Endothelial cell of umbilical vein (primary cell): ENCODE measurements at regions not wholly inside any gene's neighbourhood (a gene's known extent, or its start where the extent isn't known, plus 50 kb on each side); places are given as distances from the start of the nearest gene placed in this dataset.

Source experiments
- BruUV-seq: library from RNA; stranded (reverse); fragments of 400-500 nt; replicated peaks from 2 replicates; lab custom pipeline; 2021; lab: Mats Ljungman, UMichigan
- CTCF ChIA-PET: fragments of 300-600, 350-600 bp; sonication (Branson Sonifier 250); formaldehyde crosslinking; loops from one replicate; lab custom pipeline; 2021; ENCODE audit warnings: antibody characterized with exemption, inconsistent platforms; lab: Charles Lee
- POLR2A ChIA-PET: fragments of 300-600, 350-600 bp; sonication (Branson Sonifier 250); formaldehyde crosslinking; loops from one replicate; lab custom pipeline; 2021; ENCODE audit warnings: antibody characterized with exemption, inconsistent platforms; lab: Charles Lee
- DNase-seq: peaks from one replicate; pipeline ENCODE4 v3.0.0-alpha.2; 2011; ENCODE audit warnings: low read depth, low spot score
- FAIRE-seq: peaks from 2 replicates; lab custom pipeline; 2011; peaks lifted over from hg19 to GRCh38; lab: Jason Lieb, UNC
- H2AFZ ChIP-seq: 2 replicates; pipeline ENCODE4 v1.6.0; 2012; ENCODE audit warnings: low read depth, low read length, control low read depth, inconsistent platforms
- H3K27ac ChIP-seq: 2 replicates; pipeline ENCODE4 v1.5.1; 2011; ENCODE audit warnings: low read depth, mild to moderate bottlenecking, control low read depth, low read length, moderate library complexity; ENCODE audit not compliant: insufficient read depth
- H3K27me3 ChIP-seq, 2 experiments: 2 replicates each; pipeline versions ENCODE4 v1.6.0 to v1.6.1; 2011; ENCODE audit warnings: low read length in 2 of 2, mixed read lengths in 1 of 2; ENCODE audit not compliant: control insufficient read depth in 2 of 2, insufficient read depth in 2 of 2
- H3K36me3 ChIP-seq, 2 experiments: 2 replicates in 1 of 2; 3 replicates in 1 of 2; pipeline ENCODE4 v1.5.1; 2011; ENCODE audit warnings: low read length in 2 of 2, mild to moderate bottlenecking in 1 of 2, moderate library complexity in 1 of 2; ENCODE audit not compliant: control insufficient read depth in 2 of 2, insufficient read depth in 2 of 2; ENCODE audit errors: extremely low read depth in 1 of 2
- H3K4me1 ChIP-seq: 3 replicates; pipeline ENCODE4 v1.5.1; 2011; ENCODE audit warnings: mild to moderate bottlenecking, low read length; ENCODE audit not compliant: control insufficient read depth, insufficient read depth; ENCODE audit errors: extremely low read depth
- H3K4me2 ChIP-seq: 2 replicates; pipeline ENCODE4 v1.6.1; 2011; ENCODE audit warnings: low read length, control low read depth, mixed read lengths; ENCODE audit not compliant: insufficient read depth
- H3K4me3 ChIP-seq, 3 experiments: fragments of 200-600 bp in 1 of 3; sonication (generic), shearing (Covaris generic) in 1 of 3; replicated peaks in 1 of 3; 2 replicates each; pipeline ENCODE4 v1.5.1; 2011 to 2016; ENCODE audit warnings: control low read depth in 3 of 3, low read length in 3 of 3, mild to moderate bottlenecking in 2 of 3, inconsistent platforms in 1 of 3, low read depth in 1 of 3, moderate library complexity in 1 of 3; ENCODE audit not compliant: insufficient read depth in 1 of 3
- H3K79me2 ChIP-seq: 2 replicates; pipeline ENCODE4 v1.6.0; 2012; ENCODE audit warnings: low read length, inconsistent platforms; ENCODE audit not compliant: control insufficient read depth, insufficient read depth
- H3K9ac ChIP-seq: replicated peaks from 2 replicates; pipeline ENCODE3; 2011; ENCODE audit warnings: low read length, control low read depth; ENCODE audit not compliant: insufficient read depth; ENCODE audit errors: extremely low read depth
- H3K9me1 ChIP-seq: replicated peaks from 3 replicates; pipeline ENCODE4 v1.6.0; 2011; ENCODE audit warnings: mild to moderate bottlenecking, low read length; ENCODE audit not compliant: control insufficient read depth, insufficient read depth; ENCODE audit errors: extremely low read depth
- H3K9me3 ChIP-seq: replicated peaks from 2 replicates; pipeline ENCODE4 v1.5.1; 2012; ENCODE audit warnings: low read length, inconsistent platforms; ENCODE audit not compliant: control insufficient read depth, insufficient read depth
- H4K20me1 ChIP-seq: replicated peaks from 2 replicates; pipeline ENCODE3; 2011; ENCODE audit warnings: mild to moderate bottlenecking, low read length; ENCODE audit not compliant: control insufficient read depth, insufficient read depth; ENCODE audit errors: extremely low read depth
- CTCF ChIP-seq, 2 donors: IDR thresholded peaks; 1 replicate in 1 of 2; 2 replicates in 1 of 2; pipeline ENCODE4 v1.5.1; 2011; ENCODE audit warnings: low read length in 2 of 2, mild to moderate bottlenecking in 2 of 2, moderate library complexity in 2 of 2, control low read depth in 1 of 2, inconsistent platforms in 1 of 2, low read depth in 1 of 2; ENCODE audit not compliant: insufficient read depth in 1 of 2; ENCODE audit errors: extremely low read depth in 1 of 2
- EZH2 ChIP-seq: IDR thresholded peaks from 2 replicates; pipeline ENCODE4 v1.6.1; 2012; ENCODE audit warnings: borderline replicate concordance, low read depth, mild to moderate bottlenecking, moderate library complexity, low read length, inconsistent platforms; ENCODE audit not compliant: severe bottlenecking
- FOS ChIP-seq: IDR thresholded peaks from 2 replicates; pipeline ENCODE4 v1.6.1; 2011; ENCODE audit warnings: mild to moderate bottlenecking, low read length, moderate library complexity, borderline replicate concordance; ENCODE audit not compliant: insufficient read depth
- GATA2 ChIP-seq: IDR thresholded peaks from 2 replicates; pipeline ENCODE4 v1.7.0; 2011; ENCODE audit warnings: low read depth, mild to moderate bottlenecking, moderate library complexity, mixed read lengths, low read length; ENCODE audit not compliant: insufficient read length, insufficient read depth
- JUN ChIP-seq: IDR thresholded peaks from 2 replicates; pipeline ENCODE4 v1.6.1; 2011; ENCODE audit warnings: borderline replicate concordance, low read depth; ENCODE audit not compliant: insufficient read length, insufficient read depth
- MYC ChIP-seq: IDR thresholded peaks from one replicate; pipeline ENCODE4 v1.6.1; 2011; ENCODE audit warnings: mild to moderate bottlenecking, low read depth, low read length
- POLR2A ChIP-seq: IDR thresholded peaks from 2 replicates; pipeline ENCODE4 v1.6.1; 2012; ENCODE audit warnings: low read depth, mild to moderate bottlenecking, control low read depth, low read length
- POLR2AphosphoS5 ChIP-seq: IDR thresholded peaks from 2 replicates; pipeline ENCODE4 v1.6.1; 2012; ENCODE audit warnings: low read depth, mild to moderate bottlenecking, control low read depth, low read length, moderate library complexity; ENCODE audit not compliant: insufficient read depth
- dilution Hi-C: fragments of 300-500 bp; cut with MboI; formaldehyde crosslinking; loops from one replicate; pipeline ENCODE4 v1.15.0; 2019; ENCODE audit warnings: low sequenced_read_pairs; ENCODE audit not compliant: extremely low pct_ligation_motif_present
- intact Hi-C: fragments of 100-400 bp; cut with micrococcal nuclease; formaldehyde crosslinking; loops from one replicate; pipeline ENCODE4 v1.10.0; 2022
- TF ChIP-seq, protein P1 (sequence below): IDR thresholded peaks from 2 replicates; pipeline ENCODE4 v1.6.1; 2011; ENCODE audit not compliant: insufficient read depth, insufficient read length

DNA sequence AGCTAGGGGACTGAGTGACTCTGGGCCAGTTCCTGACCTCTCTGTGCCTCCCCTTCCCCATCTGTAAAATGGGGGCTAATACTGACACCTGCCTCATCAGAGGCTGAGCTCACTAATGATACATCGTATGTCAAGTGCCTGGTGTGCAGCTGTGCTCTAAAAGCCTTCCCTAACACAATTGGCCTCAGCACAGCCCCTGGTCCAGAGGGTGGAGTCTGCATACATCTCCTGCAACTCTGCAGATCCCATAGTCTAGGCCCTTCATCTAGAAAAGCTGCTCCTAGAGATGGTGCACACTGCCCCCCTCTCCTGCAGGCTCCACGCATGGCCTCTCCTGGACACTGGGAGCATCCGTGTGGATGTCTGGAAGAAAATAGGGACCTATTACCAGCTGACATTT is 255.0 kb downstream of the RPS24 start:
- H2AFZ ChIP-seq: no peak overlapping the region
- CTCF ChIA-PET: interaction anchor here (1.4 to 1.9 kb wide), 2 partner anchors 11 to 14 kb away, joined by 3 to 5 read pairs; no protein-coding TSS in a partner anchor
- BruUV-seq: no TSS peak
- dilution Hi-C loops: no loop called here
- POLR2A ChIA-PET: no interaction called here
- no peaks in the 10 kb centered on the region for H3K27me3 ChIP-seq
- no peaks in the 10 kb centered on the region for H4K20me1 ChIP-seq
- no peaks in the 10 kb centered on the region for H3K36me3 ChIP-seq
- no peak overlapping the region for H3K4me2 ChIP-seq
- intact Hi-C loops: no loop called here
- H3K9me3 ChIP-seq: no peaks in the 10 kb centered on the region
- no peak overlapping the region for H3K9ac ChIP-seq
- peaks cover 3% of the 10 kb centered on the region for H3K9me1 ChIP-seq
- TF ChIP-seq JUN (no peak), FOS (no peak), GATA2 (no peak)
- TF ChIP-seq, protein P1, sequence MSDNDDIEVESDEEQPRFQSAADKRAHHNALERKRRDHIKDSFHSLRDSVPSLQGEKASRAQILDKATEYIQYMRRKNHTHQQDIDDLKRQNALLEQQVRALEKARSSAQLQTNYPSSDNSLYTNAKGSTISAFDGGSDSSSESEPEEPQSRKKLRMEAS: no peak
- FAIRE-seq: no peak
- no peaks in the 10 kb centered on the region for H3K79me2 ChIP-seq
- H3K4me1 ChIP-seq: peaks cover 16% of the 10 kb centered on the region
- no peak overlapping the region for H3K4me3 ChIP-seq
- no peak for DNase-seq
- H3K27ac ChIP-seq: no peak overlapping the region

- ChIA-PET CTCF (interaction anchor here (1.0 to 1.1 kb wide), 2 partner anchors 12 to 62 kb away, joined by 3 to 4 read pairs; no protein-coding TSS in a partner anchor), POLR2A (no interaction called here)
- Histone ChIP-seq H3K4me2 (no peak overlapping the region), H3K79me2 (no peaks in the 10 kb centered on the region), H3K9me1 (peaks cover 3% of the 10 kb centered on the region), H3K4me1 (peaks cover 16% of the 10 kb centered on the region), H3K9me3 (no peaks in the 10 kb centered on the region), H3K9ac (no peak overlapping the region), H3K4me3 (no peak overlapping the region), H2AFZ (no peak overlapping the region), H3K27me3 (no peaks in the 10 kb centered on the region), H3K36me3 (no peaks in the 10 kb centered on the region), H4K20me1 (no peaks in the 10 kb centered on the region), H3K27ac (no peak overlapping the region)
- TF ChIP-seq JUN: no peak
- TF ChIP-seq POLR2A: no peak
- TF ChIP-seq FOS: no peak
- TF ChIP-seq POLR2AphosphoS5: no peak
- TF ChIP-seq, protein P1: no peak
- TF ChIP-seq CTCF (IDR thresholded peaks at IDR 0.05; ENCODE audit: extremely low read depth in 1 of 2, insufficient read depth in 1 of 2, low read depth in 1 of 2, low read length in 2 of 2): no peak
- TF ChIP-seq MYC: no peak
- no peak for TF ChIP-seq GATA2
- TF ChIP-seq EZH2: no peak
- dilution Hi-C loops: no loop called here
- DNase-seq: no peak
- intact Hi-C loops: no loop called here
- no peak for FAIRE-seq
- no TSS peak for BruUV-seq
Measured at GRCh38 chr10:78290131-78290750, 256.6 kb downstream of the RPS24 start.
